MCF 10A (cell line): ENCODE measurements at regions not wholly inside any gene's neighbourhood (a gene's known extent, or its start where the extent isn't known, plus 50 kb on each side); places are given as distances from the start of the nearest gene placed in this dataset.

Source experiments
- BruUV-seq: library from RNA; stranded (reverse); fragments of 400-500 nt; replicated peaks from 2 replicates; lab custom pipeline; 2021; lab: Mats Ljungman, UMichigan
- CTCF ChIA-PET: fragments of 300-600 bp; sonication (Branson Sonifier 250); formaldehyde crosslinking; extraction: SDS; loops from one replicate; lab custom pipeline; 2021; ENCODE audit warnings: antibody characterized with exemption, inconsistent platforms; lab: Yijun Ruan, JAX
- POLR2A ChIA-PET: fragments of 300-600, 350-650 bp; sonication (Branson Sonifier 250); formaldehyde crosslinking; extraction: SDS; loops from one replicate; lab custom pipeline; 2020; ENCODE audit warnings: antibody characterized with exemption, inconsistent platforms; lab: Yijun Ruan, JAX
- DNase-seq: peaks from one replicate; pipeline ENCODE4 v3.0.0-alpha.2; 2018; ENCODE audit not compliant: unreplicated experiment
- H3K27ac Mint-ChIP-seq: one replicate; pipeline ENCODE4 v1.8.0; 2022; ENCODE audit warnings: mild to moderate bottlenecking, low read depth, mixed read lengths; ENCODE audit not compliant: unreplicated experiment
- H3K27me3 Mint-ChIP-seq: one replicate; pipeline ENCODE4 v1.8.0; 2022; ENCODE audit warnings: mixed read lengths; ENCODE audit not compliant: insufficient read depth, unreplicated experiment
- H3K36me3 Mint-ChIP-seq: one replicate; pipeline ENCODE4 v1.8.0; 2022; ENCODE audit warnings: mild to moderate bottlenecking, moderate library complexity, mixed read lengths; ENCODE audit not compliant: insufficient read depth, unreplicated experiment
- H3K4me1 Mint-ChIP-seq: one replicate; pipeline ENCODE4 v1.8.0; 2022; ENCODE audit warnings: mixed read lengths; ENCODE audit not compliant: insufficient read depth, unreplicated experiment
- H3K4me3 Mint-ChIP-seq: one replicate; pipeline ENCODE4 v1.8.0; 2022; ENCODE audit warnings: mild to moderate bottlenecking, moderate library complexity, mixed read lengths; ENCODE audit not compliant: unreplicated experiment
- H3K9me3 Mint-ChIP-seq: one replicate; pipeline ENCODE4 v1.8.0; 2022; ENCODE audit warnings: mixed read lengths; ENCODE audit not compliant: unreplicated experiment
- CTCF ChIP-seq: fragments of 200-600 bp; IDR thresholded peaks from one replicate; pipeline ENCODE4 v1.8.0; 2022; ENCODE audit warnings: antibody characterized with exemption, mild to moderate bottlenecking; ENCODE audit not compliant: unreplicated experiment
- intact Hi-C: fragments of 100-400 bp; cut with micrococcal nuclease; formaldehyde crosslinking; loops from 2 replicates; pipeline ENCODE4 v1.14.1; 2022

- no peak overlapping the region for H3K4me3 Mint-ChIP-seq
- intact Hi-C loops, result no loop called here
- H3K36me3 Mint-ChIP-seq, result no peaks in the 10 kb centered on the region
- CTCF ChIA-PET, result no interaction called here
- H3K9me3 Mint-ChIP-seq, result no peaks in the 10 kb centered on the region
- POLR2A ChIA-PET, result interaction anchor here (0.6 to 1.2 kb wide), 3 partner anchors 13 to 302 kb away, joined by 3 read pairs; no protein-coding TSS in a partner anchor
- peaks cover 8% of the 10 kb centered on the region for H3K27me3 Mint-ChIP-seq
- no TSS peak for BruUV-seq
- H3K4me1 Mint-ChIP-seq, result peaks cover 6% of the 10 kb centered on the region
- H3K27ac Mint-ChIP-seq, result no peak overlapping the region
- TF ChIP-seq CTCF, result no peak
- DNase-seq, result peak; percentile 45
These were observed 54.9 kb upstream of the SACS start for GRCh38 chr13:23488442-23488841.

GRCh38 chr13:23496255-23496654 is 62.8 kb upstream of the SACS start:
- BruUV-seq, result no TSS peak
- TF ChIP-seq CTCF, result no peak
- POLR2A ChIA-PET, result no interaction called here
- intact Hi-C loops, result no loop called here
- CTCF ChIA-PET, result no interaction called here
- no peaks in the 10 kb centered on the region for H3K4me1 Mint-ChIP-seq
- H3K36me3 Mint-ChIP-seq, result no peaks in the 10 kb centered on the region
- no peak overlapping the region for H3K4me3 Mint-ChIP-seq
- no peaks in the 10 kb centered on the region for H3K9me3 Mint-ChIP-seq
- no peak for DNase-seq
- peaks cover 17% of the 10 kb centered on the region for H3K27me3 Mint-ChIP-seq
- no peak overlapping the region for H3K27ac Mint-ChIP-seq

- ChIA-PET CTCF (no interaction called here), POLR2A (no interaction called here)
- Mint-ChIP-seq H3K4me1 (no peaks in the 10 kb centered on the region), H3K27ac (no peak overlapping the region), H3K27me3 (peaks cover 17% of the 10 kb centered on the region), H3K36me3 (no peaks in the 10 kb centered on the region), H3K4me3 (no peak overlapping the region), H3K9me3 (no peaks in the 10 kb centered on the region)
- DNase-seq, result no peak
- BruUV-seq, result no TSS peak
- no peak for TF ChIP-seq CTCF
- intact Hi-C loops, result no loop called here
These were observed 63.7 kb upstream of the SACS start for GRCh38 chr13:23497191-23497590.

GRCh38 chr13:23500849-23501248 is 67.3 kb upstream of the SACS start:
- H3K27me3 Mint-ChIP-seq, result peaks cover 12% of the 10 kb centered on the region
- no peak overlapping the region for H3K27ac Mint-ChIP-seq
- ChIA-PET POLR2A (no interaction called here), CTCF (interaction anchor here (0.6 kb wide), 1 partner anchor 390 kb away, joined by 3 read pairs; no protein-coding TSS in a partner anchor)
- peak; percentile 14 for DNase-seq
- no peak overlapping the region for H3K4me3 Mint-ChIP-seq
- no peaks in the 10 kb centered on the region for H3K36me3 Mint-ChIP-seq
- H3K4me1 Mint-ChIP-seq, result peaks cover 5% of the 10 kb centered on the region
- intact Hi-C loops, result no loop called here
- BruUV-seq, result no TSS peak
- no peaks in the 10 kb centered on the region for H3K9me3 Mint-ChIP-seq
- TF ChIP-seq CTCF, result no peak
